Urothelium cell line (cell line): ENCODE measurements at regions not wholly inside any gene's neighbourhood (a gene's known extent, or its start where the extent isn't known, plus 50 kb on each side); places are given as distances from the start of the nearest gene placed in this dataset.
"Not testable (repeated sequence)": the region's sequence is repeated elsewhere in the genome, so short reads cannot be mapped to it uniquely, and the experiment has no call there.

Experiments used
- DNase-seq: peaks from one replicate; pipeline ENCODE4 v3.0.0; 2011; ENCODE audit warnings: low spot score, mixed read lengths
- FAIRE-seq: peaks from 2 replicates; lab custom pipeline; 2011; peaks lifted over from hg19 to GRCh38; lab: Jason Lieb, UNC

DNA sequence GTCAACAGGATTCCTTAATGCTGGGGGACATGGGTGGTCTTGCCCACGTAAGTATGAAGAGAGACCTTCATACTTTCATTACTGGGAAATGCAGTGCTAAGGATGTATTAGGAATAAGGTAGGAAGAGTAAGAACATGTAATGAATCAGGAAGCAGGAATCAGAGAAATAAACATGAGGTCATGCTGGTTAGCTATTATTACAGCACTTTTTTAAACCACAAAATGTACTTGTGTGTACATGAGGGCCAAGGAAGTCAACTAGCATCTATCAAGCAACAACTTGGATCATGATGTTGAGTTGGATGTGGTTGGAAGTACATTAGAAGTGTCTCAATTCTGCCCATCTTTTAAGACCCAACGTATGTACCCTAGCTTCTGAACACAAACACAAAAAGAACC is 63.5 kb upstream of the E2F3 start:
- FAIRE-seq (no peak), DNase-seq (no peak)

DNA sequence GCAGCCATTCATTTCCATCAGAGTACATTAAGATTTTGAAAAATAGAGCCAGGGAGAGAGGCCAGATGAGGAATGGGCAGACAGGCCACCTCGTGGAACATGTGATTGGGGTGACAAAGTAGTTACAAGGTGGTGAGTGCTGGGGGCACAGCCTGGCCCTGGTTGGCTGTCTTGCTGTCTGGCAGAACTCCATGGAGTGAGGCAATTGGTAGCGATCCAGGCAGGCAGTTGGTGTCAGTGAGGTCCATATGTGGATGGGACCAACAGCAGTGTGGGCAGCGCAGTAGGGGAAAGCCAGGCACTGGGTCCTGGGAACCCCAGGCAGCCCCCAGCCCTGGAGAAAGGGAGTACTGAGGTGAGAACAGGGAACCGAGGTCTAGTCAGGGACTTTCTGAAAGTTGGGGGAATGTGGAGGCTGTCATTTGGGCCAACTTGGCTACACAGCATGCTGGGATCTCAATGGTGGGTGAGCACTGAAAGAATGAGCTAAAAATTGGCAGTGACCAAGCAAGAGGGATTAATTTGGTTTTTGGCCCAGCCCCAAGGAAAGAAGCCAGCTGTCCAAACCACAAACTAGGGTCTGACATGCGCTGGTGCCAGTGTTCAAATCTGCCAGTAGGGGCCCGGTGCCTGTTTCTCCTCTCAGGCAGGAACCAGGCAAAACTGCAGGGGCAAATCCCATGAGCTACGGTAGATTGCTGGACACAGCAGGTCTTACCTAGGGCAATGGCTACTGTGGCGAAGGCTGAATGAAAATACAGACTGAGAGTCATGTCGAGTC is 61.4 kb upstream of the E2F3 start:
- peak; percentile 8 for DNase-seq
- no peak for FAIRE-seq

DNA sequence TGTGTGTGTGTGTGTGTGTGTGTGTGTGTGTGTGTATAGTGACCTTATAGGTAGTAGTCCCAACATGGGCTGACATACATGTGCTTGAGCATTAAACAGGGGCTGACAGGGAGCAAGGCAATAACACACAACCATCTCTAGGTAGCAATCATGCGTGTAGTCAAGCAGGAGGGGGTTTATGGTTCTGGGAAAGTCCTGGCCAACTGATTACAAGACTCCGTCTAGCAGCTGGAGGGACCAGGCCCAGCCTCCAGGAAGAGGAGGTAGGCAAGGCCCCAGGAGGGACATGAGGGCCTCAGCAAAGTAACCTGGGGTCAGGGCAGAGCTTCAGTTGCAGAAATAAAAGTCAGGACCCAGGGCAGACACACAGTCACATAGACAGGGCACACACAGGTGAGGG is 60.6 kb upstream of the E2F3 start:
- no peak for FAIRE-seq
- DNase-seq: no peak

DNA sequence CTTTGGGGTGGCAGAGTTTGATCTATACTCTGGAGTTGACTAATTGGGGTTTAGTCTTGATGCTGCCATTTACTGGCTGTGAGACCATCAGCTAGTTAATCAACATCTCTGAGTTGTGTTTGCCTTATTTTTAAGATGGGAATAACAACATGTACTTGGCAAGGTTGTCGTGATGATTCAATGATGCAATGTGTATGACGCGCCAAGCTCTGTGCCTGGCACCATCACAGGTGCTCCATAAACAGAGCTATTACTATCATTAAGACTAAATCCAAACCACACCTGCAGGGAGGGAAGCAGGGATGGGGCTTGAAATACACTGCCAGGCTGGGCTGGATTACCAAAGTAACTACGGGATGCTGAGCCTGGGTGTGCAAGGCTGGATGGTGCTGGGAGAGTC is 60.1 kb upstream of the E2F3 start:
- DNase-seq (no peak), FAIRE-seq (no peak)

DNA sequence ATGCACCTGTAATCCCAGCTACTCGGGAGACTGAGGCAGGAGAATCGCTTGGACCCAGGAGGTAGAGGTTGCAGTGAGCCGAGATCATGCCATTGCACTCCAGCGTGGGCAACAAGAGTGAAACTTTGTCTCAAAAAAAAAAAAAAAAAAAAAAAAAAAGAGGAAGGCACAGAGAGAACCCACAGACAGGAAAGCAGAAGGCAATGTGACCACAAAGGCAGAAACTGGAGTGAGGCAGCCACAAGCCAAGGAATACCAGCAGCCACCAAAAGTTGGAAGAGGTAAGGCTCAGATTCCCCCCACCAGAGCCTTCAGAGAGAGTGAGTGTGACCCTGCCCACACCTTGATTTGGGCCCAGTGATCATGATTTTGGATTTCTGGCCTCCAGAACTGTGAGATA is 54.7 kb upstream of the E2F3 start:
- not testable (repeated sequence) for DNase-seq, FAIRE-seq

DNA sequence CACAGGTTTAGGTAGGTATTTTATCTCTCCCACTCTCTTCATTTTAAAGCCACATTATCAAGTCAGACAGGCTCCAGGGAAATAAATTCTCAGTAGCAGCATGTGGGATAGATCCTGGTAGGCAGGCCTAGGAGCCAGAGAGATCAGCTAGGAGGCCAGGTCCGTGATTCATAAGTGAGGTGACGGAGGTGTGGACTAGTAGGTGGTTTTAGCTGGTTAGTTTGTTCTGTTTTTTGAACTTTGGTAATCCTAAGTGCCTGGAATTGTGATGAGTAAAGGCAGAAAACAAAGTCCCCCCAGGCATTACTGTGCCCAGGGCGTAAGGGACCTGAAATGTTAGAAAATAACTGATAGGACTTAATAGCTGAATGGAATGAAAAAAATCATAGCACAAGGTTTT is 53.6 kb upstream of the E2F3 start:
- FAIRE-seq: no peak
- no peak for DNase-seq

DNA sequence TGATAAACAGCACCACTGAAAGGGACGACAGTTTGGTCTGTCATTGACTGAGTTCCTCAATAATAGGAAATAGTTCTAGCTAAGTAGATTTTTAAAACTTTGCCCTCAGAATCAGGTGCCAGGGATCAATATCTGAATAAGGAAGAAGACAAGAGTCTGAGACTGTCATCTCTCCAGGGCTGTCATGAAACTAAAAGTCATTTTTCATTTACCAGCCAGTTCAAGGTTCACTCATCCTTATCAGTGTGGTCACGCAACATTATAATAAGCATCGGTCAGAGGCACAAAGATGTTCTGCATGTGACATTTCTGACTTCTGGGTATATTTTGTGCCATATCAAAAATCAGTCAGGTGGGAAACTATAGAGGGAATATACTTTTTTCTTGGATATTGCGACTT is 52.5 kb upstream of the E2F3 start:
- no peak for FAIRE-seq

DNA sequence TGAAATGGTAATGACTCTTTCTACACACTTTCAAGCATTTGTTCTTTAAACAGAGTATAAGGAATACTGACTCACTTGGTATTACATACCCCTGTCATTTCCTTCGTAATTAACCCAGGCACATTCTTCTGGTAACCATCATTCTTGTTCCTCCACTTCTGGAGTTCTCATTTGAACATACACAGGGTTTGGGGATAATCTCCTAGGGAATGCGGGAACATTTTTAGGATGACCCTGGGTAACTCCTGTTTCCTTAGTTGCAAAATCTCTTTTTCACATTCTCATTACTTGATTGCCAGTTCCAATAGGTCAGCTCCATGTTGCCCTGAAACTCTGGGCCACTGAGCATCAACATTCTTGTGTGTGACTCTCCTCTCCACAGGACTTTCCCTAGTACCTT is 51.5 kb upstream of the E2F3 start:
- no peak for DNase-seq
- no peak for FAIRE-seq

More for the DNA sequence above, 52.5 kb upstream of the E2F3 start:
- no peak for DNase-seq

DNA sequence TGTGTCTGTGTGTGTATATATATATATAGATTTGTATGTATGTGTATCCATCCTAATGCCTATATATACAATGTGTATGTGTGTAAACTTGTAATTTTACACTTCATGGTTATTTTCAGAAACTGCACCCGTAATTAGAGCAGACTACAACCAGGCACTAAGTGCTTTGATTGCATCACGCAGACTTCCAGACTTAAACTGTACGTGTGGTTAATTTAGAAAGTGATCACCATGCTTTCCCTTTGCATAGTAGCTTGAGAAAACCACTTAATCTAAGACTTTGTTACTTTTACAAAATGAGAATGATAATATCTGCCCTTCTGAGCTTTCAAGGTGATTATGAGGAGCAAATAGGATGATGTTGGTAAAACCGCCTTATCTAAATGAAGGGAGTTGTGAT is 50.1 kb upstream of the E2F3 start:
- DNase-seq: no peak
- FAIRE-seq: no peak
